HG02884 (cell line): ENCODE measurements at regions not wholly inside any gene's neighbourhood (a gene's known extent, or its start where the extent isn't known, plus 50 kb on each side); places are given as distances from the start of the nearest gene placed in this dataset.
"Not testable (repeated sequence)": the region's sequence is repeated elsewhere in the genome, so short reads cannot be mapped to it uniquely, and the experiment has no call there.

Experiments
- ATAC-seq: cut with Tn5 transposase; IDR thresholded peaks from one replicate; pipeline ENCODE4 v1.9.1; 2021; ENCODE audit warnings: mild to moderate bottlenecking, moderate library complexity; ENCODE audit not compliant: unreplicated experiment

DNA sequence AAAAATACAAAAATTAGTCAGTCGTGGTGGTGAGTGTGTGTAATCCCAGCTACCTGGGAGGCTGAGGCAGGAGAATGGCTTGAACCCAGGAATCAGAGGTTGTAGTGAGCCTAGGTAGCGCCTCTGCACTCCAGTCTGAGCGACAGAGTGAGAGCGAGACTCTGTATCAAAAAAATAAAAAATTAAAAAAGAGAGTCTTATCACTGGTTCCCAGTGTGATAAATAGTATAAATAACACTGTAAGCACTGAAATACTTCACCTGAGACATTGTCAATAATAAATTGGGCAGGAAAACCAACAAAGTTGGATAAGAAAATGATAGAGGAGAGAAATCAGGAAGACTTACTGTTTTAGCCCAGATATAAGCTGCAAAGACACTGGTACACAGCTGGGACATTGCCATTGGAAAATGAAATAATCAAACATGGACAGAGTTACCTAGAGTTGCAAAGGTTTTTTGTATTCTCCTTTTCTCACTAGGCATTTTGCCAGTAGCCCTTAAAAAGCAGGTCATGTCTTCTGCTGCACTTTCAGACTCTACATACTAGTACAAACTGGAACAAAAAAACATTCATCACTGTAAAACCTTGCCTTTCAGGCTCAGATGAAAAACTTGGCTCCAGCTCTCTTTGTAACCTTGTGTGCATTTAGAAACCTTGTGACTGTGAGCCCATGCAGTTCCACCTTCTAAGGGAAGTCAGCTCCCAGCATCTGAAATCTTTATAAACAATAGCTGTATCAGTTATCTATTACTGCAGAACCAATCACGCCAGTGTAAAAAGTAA, 55.0 kb upstream of the PPP1R2C start:
- no peak for ATAC-seq

GRCh38 chrX:42833550-42833940, 55.6 kb upstream of the PPP1R2C start:
- ATAC-seq: not testable (repeated sequence)

DNA sequence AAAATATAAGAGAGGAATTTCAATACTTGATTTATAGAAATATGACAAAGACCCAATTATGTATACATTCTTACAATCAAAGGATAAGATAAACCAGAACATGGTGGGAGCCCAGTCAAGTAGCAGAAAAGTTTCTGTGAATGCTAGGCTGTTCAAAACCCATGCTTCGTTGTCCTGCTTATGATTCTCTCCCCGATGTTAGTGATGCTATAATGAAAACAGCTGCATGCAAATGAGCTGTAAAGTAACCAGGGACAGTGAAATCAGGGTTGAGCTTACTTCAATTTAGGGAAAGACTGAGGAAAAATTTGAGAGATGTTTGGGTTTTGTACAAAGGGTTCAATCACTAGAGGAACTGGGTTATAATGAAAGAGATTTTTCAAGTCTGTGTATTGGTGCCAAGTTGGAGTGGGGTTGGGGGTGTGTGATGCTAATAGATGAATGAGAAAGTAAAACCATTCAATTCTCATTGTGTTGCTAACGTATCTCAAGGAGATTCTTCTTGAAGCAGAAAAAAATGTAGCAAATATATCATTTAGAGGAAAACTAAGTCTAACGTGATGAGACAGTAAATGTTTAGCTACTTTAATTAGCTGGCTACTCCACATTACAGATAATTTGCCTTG, 59.3 kb upstream of the PPP1R2C start:
- ATAC-seq: no peak

DNA sequence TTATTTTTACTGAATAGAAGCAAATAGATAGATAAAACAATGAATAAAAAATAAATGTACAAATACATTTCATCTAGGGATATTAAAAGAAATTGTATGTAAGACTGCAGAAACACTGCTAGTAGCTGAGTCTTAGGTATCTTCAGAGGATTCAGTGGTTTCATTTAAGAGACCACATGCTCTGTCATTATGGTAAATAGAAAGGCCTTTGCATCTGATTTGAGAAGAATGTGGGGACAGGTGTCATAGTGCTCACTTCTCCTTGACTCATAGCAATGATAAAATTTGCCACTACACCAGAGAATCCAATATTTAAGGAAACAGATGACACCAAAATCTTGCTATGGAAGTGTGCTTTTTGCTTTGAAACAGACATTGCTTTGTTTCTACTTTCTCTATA, 59.8 kb upstream of the PPP1R2C start:
- no peak for ATAC-seq

- no peak for ATAC-seq
These were observed 61.7 kb upstream of the PPP1R2C start for GRCh38 chrX:42839632-42840031.

- ATAC-seq: no peak
These were observed 68.8 kb upstream of the PPP1R2C start for GRCh38 chrX:42846741-42847140.

GRCh38 chrX:42855259-42855658, 77.3 kb upstream of the PPP1R2C start:
- no peak for ATAC-seq

DNA sequence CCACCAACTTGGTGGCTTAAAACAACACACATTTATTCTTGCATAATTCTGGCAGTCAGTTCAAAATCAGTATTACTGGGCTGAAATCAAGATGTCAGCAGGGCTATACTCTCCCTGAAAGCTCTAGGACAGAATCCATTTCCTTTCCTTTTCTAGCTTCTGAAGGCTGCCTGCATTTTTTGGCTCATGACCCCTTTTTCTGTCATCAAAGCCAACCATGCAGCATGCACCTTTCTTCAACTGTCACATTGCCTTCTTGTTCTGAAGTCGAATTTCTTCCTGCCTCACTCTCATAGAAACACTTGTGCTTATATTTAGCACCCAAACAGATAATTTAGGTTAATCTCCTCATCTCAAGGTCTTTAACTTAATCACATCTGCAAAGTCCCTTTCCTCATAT, 79.8 kb upstream of the PPP1R2C start:
- no peak for ATAC-seq

DNA sequence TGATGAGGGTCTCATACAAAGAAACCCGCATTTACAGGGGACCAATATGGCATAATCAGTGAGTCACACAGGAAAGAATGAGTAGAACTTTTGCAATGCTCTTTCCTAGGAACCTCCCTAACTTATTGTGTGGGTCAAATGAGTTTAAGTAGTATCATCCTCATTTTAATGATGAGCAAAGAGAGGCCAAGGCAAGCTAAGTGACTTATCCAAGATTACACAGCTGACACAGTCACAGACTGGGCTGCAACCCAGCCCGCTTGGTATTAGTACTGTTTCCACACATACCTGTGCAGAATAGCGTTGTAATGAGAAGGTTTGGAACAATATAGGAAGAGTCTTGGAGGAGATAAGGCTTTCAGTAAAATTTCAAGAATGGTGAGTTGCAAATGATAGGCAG, 91.0 kb upstream of the PPP1R2C start:
- no peak for ATAC-seq

DNA sequence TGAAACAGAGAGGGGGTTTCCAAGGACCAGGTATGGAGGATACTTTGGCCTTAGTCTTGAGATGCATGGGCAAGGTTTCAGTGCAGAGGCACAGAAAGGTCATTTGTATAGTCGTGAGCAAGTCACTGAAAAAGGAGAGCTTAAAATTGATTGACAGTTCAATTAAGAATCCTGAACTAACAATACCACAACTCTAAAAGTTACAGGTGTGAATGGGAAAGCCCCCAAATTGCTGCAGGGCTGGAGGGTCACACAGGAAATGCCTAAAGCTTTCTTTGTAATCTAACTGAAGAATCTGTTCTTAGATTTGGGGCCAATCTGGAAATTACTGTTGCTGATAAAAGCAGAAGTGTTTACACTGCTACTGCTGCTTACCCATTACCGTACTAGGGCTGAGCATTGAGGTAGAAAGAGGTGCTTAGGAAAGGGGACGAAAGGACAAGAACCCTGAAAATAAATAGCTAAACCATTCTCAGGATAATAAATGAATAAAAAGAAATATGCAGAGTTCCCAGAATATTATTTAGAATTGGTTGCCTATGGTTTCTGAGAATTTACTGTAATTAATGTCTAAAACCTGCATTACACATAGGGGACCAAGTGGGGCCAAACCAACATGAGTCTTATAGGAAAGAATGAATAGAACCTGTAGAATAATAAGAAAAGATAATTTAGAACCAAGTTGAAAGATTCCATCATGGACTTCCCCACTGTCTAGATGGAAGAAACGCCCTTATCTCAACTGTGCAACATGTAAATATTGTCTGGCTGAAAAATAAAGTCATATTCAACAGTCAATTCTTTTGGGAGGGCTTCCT, 91.9 kb upstream of the PPP1R2C start:
- ATAC-seq: peak; percentile 87

DNA sequence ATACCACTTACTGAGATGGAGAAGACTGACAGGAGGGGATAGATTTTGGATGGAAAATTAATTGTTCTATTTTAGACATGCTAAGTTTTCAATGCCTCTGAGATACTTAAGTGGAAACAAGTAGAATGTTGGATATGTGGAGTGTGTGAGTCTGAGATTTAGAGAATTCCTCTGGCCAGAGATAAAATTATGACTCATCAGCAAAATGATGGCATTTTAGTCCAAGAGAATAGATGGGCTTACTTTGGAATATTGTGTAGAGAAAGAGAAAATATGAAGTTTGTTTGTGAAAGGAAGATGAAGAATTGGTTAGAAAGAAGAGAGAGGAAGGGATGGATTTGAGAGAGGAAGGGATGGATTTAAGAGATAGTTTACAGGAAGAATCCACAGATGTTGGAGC, 108.6 kb upstream of the PPP1R2C start:
- no peak for ATAC-seq

DNA sequence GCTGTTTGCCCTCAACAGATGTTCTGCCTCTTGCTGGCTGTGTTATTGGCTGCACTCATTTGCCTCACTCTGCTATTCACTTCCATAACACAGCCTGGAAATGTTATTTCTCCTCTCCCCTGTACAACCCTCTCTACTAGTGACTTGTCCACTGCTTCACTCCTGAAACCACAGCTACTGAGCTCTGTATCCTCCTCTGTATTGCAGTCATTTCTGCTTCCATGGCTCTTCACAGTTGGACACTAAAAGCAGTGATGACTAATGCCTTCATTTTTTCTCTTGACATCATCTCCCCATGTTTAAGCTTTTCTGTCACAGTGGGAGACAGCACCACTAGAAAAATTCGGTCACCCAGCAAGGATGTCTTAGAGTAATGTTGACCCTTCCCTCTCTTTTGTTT, 123.0 kb upstream of the PPP1R2C start:
- ATAC-seq: no peak

DNA sequence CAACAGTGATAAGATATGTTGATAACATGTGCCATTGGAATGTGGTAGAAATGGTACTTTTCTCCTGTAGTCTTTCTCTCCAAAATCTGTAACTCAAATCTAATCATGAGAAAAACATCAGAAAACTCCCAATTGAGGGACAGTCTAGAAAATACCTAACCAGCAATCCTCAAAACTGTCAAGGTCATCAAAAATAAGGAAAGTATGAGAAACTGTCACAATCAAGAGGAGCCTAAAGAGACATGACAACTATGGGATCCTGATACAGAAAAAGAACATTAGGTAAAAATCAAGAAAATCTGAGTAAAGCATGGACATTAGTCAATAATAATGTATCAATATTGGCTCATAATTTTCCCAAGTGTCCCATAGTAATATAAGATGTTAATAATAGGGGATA, 124.5 kb upstream of the PPP1R2C start:
- ATAC-seq: no peak

GRCh38 chrX:42920752-42921151, 142.8 kb upstream of the PPP1R2C start:
- ATAC-seq: no peak

DNA sequence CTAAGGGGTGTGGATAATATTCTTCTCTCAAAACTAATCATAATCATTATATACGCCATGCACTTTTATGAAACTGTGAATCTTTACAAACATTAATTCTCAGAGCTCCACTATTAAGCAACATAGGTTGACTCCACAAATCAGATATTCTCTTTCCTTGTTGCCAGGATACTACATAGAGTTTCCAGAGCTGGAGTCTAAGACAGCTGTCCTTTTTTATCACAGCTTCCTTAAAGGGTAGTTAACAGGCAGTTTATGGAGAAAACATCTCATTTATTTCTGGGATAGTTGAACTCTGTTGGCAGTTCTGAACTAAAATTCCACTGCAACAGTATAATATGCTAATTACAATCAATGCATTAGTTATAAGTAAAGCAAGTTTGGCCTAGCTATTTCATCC, 152.1 kb upstream of the PPP1R2C start:
- no peak for ATAC-seq

DNA sequence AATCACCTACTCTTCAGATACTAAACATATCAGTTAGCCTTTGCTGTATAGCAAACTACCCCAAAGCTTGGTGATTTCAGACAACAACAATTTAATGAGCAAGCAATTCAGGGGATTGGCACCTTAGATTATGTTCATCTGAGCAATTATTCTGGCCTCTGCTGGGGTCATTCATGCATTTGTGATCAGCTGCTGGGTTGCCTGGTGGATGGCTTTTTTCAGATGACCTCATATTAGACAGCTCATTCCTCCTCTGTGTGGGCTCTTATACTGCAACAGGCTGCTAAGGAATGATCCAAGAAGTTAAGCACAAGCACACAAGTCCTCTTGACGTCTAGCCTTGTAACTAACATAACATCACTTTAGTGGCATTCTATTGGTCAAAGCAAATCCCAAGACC, 153.0 kb upstream of the PPP1R2C start:
- ATAC-seq: no peak

- ATAC-seq: no peak
These were observed 155.2 kb upstream of the PPP1R2C start for GRCh38 chrX:42933187-42933586.

GRCh38 chrX:42934020-42934726, 156.2 kb upstream of the PPP1R2C start:
- peak; percentile 91 for ATAC-seq

DNA sequence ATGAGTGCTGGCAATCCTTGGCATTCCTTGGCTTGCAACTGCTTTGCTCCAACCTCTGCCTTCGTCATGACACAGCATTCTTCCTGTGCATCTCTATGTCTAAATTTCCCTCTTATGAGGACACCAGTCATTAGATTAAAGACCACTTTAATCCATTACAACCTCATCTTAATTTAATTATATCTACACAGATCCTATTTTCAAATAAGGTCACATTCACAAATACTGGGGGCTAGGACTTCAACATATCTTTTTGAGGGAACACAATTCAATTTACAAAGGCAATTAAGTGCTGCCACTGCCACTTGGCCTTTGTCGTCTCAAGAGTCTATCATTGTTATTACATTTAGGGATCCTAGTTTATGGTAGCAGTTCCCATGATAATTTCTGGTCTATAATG, 163.7 kb upstream of the PPP1R2C start:
- no peak for ATAC-seq

- ATAC-seq: peak; percentile 61
These were observed 165.3 kb upstream of the PPP1R2C start for GRCh38 chrX:42943051-42943974.
